ENCODE measurements at regions not wholly inside any gene's neighbourhood (a gene's known extent, or its start where the extent isn't known, plus 50 kb on each side); places are given as distances from the start of the nearest gene placed in this dataset.

- DNase-seq: no peak
- no peak overlapping the region for H3K4me3 ChIP-seq
- TF ChIP-seq CTCF (IDR thresholded peaks at IDR 0.05) (no peak), POLR2A (IDR thresholded peaks at IDR 0.05) (no peak), POLR2AphosphoS5 (IDR thresholded peaks at IDR 0.05) (no peak), EP300 (IDR thresholded peaks at IDR 0.05; ENCODE audit: low read depth) (no peak)
- in situ Hi-C loops (cut with MboI; ENCODE audit: low pct_ligation_motif_present in 1 of 4, low pct_unique_long_range_greater_than_20kb in 1 of 4, low sequenced_read_pairs in 3 of 4): no loop called here
- intact Hi-C loops (cut with DNase I; ENCODE audit: low total_unique reads): no loop called here
- no peaks in the 10 kb centered on the region for H3K36me3 ChIP-seq
- H3K9me3 ChIP-seq: no peaks in the 10 kb centered on the region
- no peak overlapping the region for H3K27ac ChIP-seq
- 70% methylated on average over 6 of the region's 6 CpGs; no CpG with 5 or more reads in 1 of the 2 donors for WGBS, 2 donors (ENCODE audit: low coverage in 1 of 2)
- no peaks in the 10 kb centered on the region for H3K4me1 ChIP-seq
- H3K27me3 ChIP-seq: no peaks in the 10 kb centered on the region
These were observed 822.0 kb downstream of the KCNJ18 start for GRCh38 chr17:22514315-22514714.

- TF ChIP-seq POLR2A (IDR thresholded peaks at IDR 0.05): no peak
- no peak for TF ChIP-seq POLR2AphosphoS5 (IDR thresholded peaks at IDR 0.05)
- no peak for TF ChIP-seq EP300 (IDR thresholded peaks at IDR 0.05; ENCODE audit: low read depth)
- TF ChIP-seq CTCF (IDR thresholded peaks at IDR 0.05): no peak
- 85% methylated on average over 4 of the region's 4 CpGs; no CpG with 5 or more reads in 1 of the 2 donors for WGBS, 2 donors (ENCODE audit: low coverage in 1 of 2)
- Histone ChIP-seq H3K9me3 (no peaks in the 10 kb centered on the region), H3K27ac (no peak overlapping the region), H3K36me3 (no peaks in the 10 kb centered on the region), H3K4me3 (no peak overlapping the region), H3K4me1 (no peaks in the 10 kb centered on the region), H3K27me3 (no peaks in the 10 kb centered on the region)
- intact Hi-C loops (cut with DNase I; ENCODE audit: low total_unique reads) (no loop called here), in situ Hi-C loops (cut with MboI; ENCODE audit: low pct_ligation_motif_present in 1 of 4, low pct_unique_long_range_greater_than_20kb in 1 of 4, low sequenced_read_pairs in 3 of 4) (no loop called here)
- DNase-seq: no peak
These were observed 822.5 kb downstream of the KCNJ18 start for GRCh38 chr17:22514767-22515320.

- no peak overlapping the region for H3K27ac ChIP-seq
- no peaks in the 10 kb centered on the region for H3K9me3 ChIP-seq
- 40 to 47% methylated on average over 2 to 5 of the region's 5 CpGs for WGBS, 2 donors (ENCODE audit: low coverage in 1 of 2)
- no peak for TF ChIP-seq POLR2AphosphoS5 (IDR thresholded peaks at IDR 0.05)
- no peak for DNase-seq
- H3K4me3 ChIP-seq: no peak overlapping the region
- no peaks in the 10 kb centered on the region for H3K27me3 ChIP-seq
- in situ Hi-C loops (cut with MboI; ENCODE audit: low pct_ligation_motif_present in 1 of 4, low pct_unique_long_range_greater_than_20kb in 1 of 4, low sequenced_read_pairs in 3 of 4): no loop called here
- H3K36me3 ChIP-seq: no peaks in the 10 kb centered on the region
- H3K4me1 ChIP-seq: no peaks in the 10 kb centered on the region
- intact Hi-C loops (cut with DNase I; ENCODE audit: low total_unique reads): no loop called here
These were observed 823.3 kb downstream of the KCNJ18 start for GRCh38 chr17:22515599-22515998.

GRCh38 chr17:22516861-22517636, 824.7 kb downstream of the KCNJ18 start:
- Histone ChIP-seq H3K4me3 (no peak overlapping the region), H3K36me3 (no peaks in the 10 kb centered on the region), H3K27me3 (no peaks in the 10 kb centered on the region), H3K9me3 (no peaks in the 10 kb centered on the region), H3K4me1 (no peaks in the 10 kb centered on the region), H3K27ac (no peak overlapping the region)
- WGBS, 2 donors (ENCODE audit: low coverage in 1 of 2): 78 to 82% methylated on average over 4 to 26 of the region's 26 CpGs
- in situ Hi-C loops (cut with MboI; ENCODE audit: low pct_ligation_motif_present in 1 of 4, low pct_unique_long_range_greater_than_20kb in 1 of 4, low sequenced_read_pairs in 3 of 4): no loop called here
- intact Hi-C loops (cut with DNase I; ENCODE audit: low total_unique reads): no loop called here
- DNase-seq: no peak
- no peak for TF ChIP-seq EP300 (IDR thresholded peaks at IDR 0.05; ENCODE audit: low read depth)
- TF ChIP-seq CTCF (IDR thresholded peaks at IDR 0.05): no peak
- TF ChIP-seq POLR2AphosphoS5 (IDR thresholded peaks at IDR 0.05): no peak
- no peak for TF ChIP-seq POLR2A (IDR thresholded peaks at IDR 0.05)
